OCI-LY1 (cell line): ENCODE measurements at regions not wholly inside any gene's neighbourhood (a gene's known extent, or its start where the extent isn't known, plus 50 kb on each side); places are given as distances from the start of the nearest gene placed in this dataset.

Experiments
- CTCF ChIP-seq: fragments of 200-600 bp; sonication (generic), shearing (Covaris generic); IDR thresholded peaks from 2 replicates; pipeline ENCODE4 v1.5.1; 2017; ENCODE audit warnings: mild to moderate bottlenecking, antibody characterized with exemption, low read length, moderate library complexity, mixed read lengths
- EZH2 ChIP-seq: fragments of 200-600 bp; sonication (generic), shearing (Covaris generic); IDR thresholded peaks from 2 replicates; pipeline ENCODE4 v1.8.0; 2017; ENCODE audit warnings: borderline replicate concordance, mixed run types, mild to moderate bottlenecking, antibody characterized with exemption, low read length, moderate library complexity, mixed read lengths

GRCh38 chr6:93581371-93581770, 162.0 kb upstream of the EPHA7 start:
- TF ChIP-seq CTCF (no peak), EZH2 (no peak)
